ENCODE measurements at regions not wholly inside any gene's neighbourhood (a gene's known extent, or its start where the extent isn't known, plus 50 kb on each side); places are given as distances from the start of the nearest gene placed in this dataset.

DNA sequence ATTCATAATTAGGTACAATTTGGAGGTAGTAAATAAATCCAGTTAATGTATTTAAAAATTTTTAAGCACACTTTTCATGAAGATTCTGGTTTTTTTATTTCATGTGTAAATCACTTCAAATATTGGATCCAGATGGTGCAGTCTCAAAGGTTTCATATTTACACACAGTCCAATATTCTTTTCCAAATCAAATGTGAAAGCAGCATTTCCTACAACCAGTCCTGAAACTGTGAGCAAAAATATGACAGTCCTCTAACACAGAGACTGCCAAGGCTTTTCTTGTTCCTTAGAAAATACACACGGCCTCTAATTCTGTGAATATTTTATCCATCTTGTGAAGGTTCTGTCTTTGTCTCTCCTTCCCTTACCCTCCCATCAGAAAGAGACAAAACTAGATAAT, 645.9 kb downstream of the ARL4A start (continued):
- TF ChIP-seq, protein P1, sequence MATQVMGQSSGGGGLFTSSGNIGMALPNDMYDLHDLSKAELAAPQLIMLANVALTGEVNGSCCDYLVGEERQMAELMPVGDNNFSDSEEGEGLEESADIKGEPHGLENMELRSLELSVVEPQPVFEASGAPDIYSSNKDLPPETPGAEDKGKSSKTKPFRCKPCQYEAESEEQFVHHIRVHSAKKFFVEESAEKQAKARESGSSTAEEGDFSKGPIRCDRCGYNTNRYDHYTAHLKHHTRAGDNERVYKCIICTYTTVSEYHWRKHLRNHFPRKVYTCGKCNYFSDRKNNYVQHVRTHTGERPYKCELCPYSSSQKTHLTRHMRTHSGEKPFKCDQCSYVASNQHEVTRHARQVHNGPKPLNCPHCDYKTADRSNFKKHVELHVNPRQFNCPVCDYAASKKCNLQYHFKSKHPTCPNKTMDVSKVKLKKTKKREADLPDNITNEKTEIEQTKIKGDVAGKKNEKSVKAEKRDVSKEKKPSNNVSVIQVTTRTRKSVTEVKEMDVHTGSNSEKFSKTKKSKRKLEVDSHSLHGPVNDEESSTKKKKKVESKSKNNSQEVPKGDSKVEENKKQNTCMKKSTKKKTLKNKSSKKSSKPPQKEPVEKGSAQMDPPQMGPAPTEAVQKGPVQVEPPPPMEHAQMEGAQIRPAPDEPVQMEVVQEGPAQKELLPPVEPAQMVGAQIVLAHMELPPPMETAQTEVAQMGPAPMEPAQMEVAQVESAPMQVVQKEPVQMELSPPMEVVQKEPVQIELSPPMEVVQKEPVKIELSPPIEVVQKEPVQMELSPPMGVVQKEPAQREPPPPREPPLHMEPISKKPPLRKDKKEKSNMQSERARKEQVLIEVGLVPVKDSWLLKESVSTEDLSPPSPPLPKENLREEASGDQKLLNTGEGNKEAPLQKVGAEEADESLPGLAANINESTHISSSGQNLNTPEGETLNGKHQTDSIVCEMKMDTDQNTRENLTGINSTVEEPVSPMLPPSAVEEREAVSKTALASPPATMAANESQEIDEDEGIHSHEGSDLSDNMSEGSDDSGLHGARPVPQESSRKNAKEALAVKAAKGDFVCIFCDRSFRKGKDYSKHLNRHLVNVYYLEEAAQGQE (IDR thresholded peaks at IDR 0.05; ENCODE audit: low read depth): no peak
- TF ChIP-seq, protein P2, sequence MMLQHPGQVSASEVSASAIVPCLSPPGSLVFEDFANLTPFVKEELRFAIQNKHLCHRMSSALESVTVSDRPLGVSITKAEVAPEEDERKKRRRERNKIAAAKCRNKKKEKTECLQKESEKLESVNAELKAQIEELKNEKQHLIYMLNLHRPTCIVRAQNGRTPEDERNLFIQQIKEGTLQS (IDR thresholded peaks at IDR 0.05): no peak
- TF ChIP-seq SIN3A (IDR thresholded peaks at IDR 0.05; ENCODE audit: low read depth) (no peak), POLR2AphosphoS5 (IDR thresholded peaks at IDR 0.05; ENCODE audit: low read depth, low read length) (no peak)

DNA sequence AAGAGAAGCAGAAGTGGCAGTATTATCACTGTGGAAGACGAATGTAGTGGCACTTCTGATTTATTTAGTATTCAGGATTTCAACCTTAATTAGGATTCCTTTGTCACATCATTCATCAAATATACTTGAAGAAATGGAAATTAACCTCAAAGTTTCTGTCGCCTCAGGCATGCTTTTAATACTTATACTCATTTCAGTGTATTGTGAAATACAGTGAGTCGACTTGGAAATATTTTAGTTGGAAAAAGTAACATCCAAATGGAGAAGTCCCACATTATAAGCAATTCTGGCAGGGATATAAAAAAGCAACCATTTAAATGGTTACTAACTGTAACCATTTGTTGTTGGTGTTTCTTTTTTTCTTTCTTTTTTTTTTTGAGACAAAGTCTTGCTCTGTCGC, 648.8 kb downstream of the ARL4A start:
- Histone ChIP-seq H3K27ac (ENCODE audit: low read depth, low read length) (no peak overlapping the region), H2AFZ (ENCODE audit: low read depth, low read length, poor library complexity, severe bottlenecking) (no peak overlapping the region), H3K36me3 (ENCODE audit: control insufficient read depth in 1 of 2, insufficient read depth in 2 of 2, low read length in 2 of 2) (no peaks in the 10 kb centered on the region), H3K9me2 (ENCODE audit: insufficient read depth) (no peaks in the 10 kb centered on the region), H3K9ac (ENCODE audit: low read length) (no peak overlapping the region), H4K20me1 (ENCODE audit: insufficient read depth) (no peaks in the 10 kb centered on the region), H3K4me1 (ENCODE audit: control insufficient read depth in 1 of 2, insufficient read depth in 2 of 2, low read length in 2 of 2) (no peaks in the 10 kb centered on the region), H3K9me3 (ENCODE audit: control insufficient read depth in 1 of 2, insufficient read depth in 1 of 2, low read depth in 1 of 2, low read length in 2 of 2) (no peaks in the 10 kb centered on the region), H3K27me3 (ENCODE audit: insufficient read depth, low read length) (no peaks in the 10 kb centered on the region), H3K79me2 (ENCODE audit: insufficient read depth, low read length) (no peaks in the 10 kb centered on the region), H3K4me3 (replicated peaks in 1 of 2; ENCODE audit: low read depth in 1 of 2, low read length in 2 of 2) (no peak overlapping the region), H3K4me2 (ENCODE audit: low read length) (no peak overlapping the region)
- TF ChIP-seq JUND (IDR thresholded peaks at IDR 0.05): no peak
- TF ChIP-seq ZNF274 (IDR thresholded peaks at IDR 0.05; ENCODE audit: low read depth, low read length): no peak
- no peak for TF ChIP-seq SIN3A (IDR thresholded peaks at IDR 0.05; ENCODE audit: low read depth)
- no peak for TF ChIP-seq EZH2 (IDR thresholded peaks at IDR 0.05)
- no peak for TF ChIP-seq EGR1 (IDR thresholded peaks at IDR 0.05; ENCODE audit: low read depth)
- TF ChIP-seq, protein P2 (IDR thresholded peaks at IDR 0.05): no peak
- TF ChIP-seq, protein P3, sequence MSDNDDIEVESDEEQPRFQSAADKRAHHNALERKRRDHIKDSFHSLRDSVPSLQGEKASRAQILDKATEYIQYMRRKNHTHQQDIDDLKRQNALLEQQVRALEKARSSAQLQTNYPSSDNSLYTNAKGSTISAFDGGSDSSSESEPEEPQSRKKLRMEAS (IDR thresholded peaks at IDR 0.05): no peak
- TF ChIP-seq, protein P4, sequence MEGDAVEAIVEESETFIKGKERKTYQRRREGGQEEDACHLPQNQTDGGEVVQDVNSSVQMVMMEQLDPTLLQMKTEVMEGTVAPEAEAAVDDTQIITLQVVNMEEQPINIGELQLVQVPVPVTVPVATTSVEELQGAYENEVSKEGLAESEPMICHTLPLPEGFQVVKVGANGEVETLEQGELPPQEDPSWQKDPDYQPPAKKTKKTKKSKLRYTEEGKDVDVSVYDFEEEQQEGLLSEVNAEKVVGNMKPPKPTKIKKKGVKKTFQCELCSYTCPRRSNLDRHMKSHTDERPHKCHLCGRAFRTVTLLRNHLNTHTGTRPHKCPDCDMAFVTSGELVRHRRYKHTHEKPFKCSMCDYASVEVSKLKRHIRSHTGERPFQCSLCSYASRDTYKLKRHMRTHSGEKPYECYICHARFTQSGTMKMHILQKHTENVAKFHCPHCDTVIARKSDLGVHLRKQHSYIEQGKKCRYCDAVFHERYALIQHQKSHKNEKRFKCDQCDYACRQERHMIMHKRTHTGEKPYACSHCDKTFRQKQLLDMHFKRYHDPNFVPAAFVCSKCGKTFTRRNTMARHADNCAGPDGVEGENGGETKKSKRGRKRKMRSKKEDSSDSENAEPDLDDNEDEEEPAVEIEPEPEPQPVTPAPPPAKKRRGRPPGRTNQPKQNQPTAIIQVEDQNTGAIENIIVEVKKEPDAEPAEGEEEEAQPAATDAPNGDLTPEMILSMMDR (IDR thresholded peaks at IDR 0.05 in 2 of 3, conservative IDR thresholded peaks at IDR 0.05 in 1 of 3; ENCODE audit: borderline replicate concordance in 1 of 3, insufficient read depth in 1 of 3, low read depth in 2 of 3, low read length in 2 of 3): no peak
- no peak for TF ChIP-seq TCF7L2 (IDR thresholded peaks at IDR 0.05; ENCODE audit: borderline replicate concordance, extremely low read depth, insufficient read depth, insufficient read length)
- TF ChIP-seq FOSL1 (IDR thresholded peaks at IDR 0.05; ENCODE audit: low read depth): no peak
- no peak for TF ChIP-seq CEBPB (IDR thresholded peaks at IDR 0.05; ENCODE audit: low read depth)
- TF ChIP-seq YY1 (IDR thresholded peaks at IDR 0.05; ENCODE audit: extremely low read depth, insufficient replicate concordance, low read depth, low read length): no peak
- TF ChIP-seq, protein P1 (IDR thresholded peaks at IDR 0.05; ENCODE audit: low read depth): no peak
- ChIA-PET RAD21 (ENCODE audit: low non-redundant PET in 1 of 2, low total read pairs in 2 of 2, uncharacterized antibody in 2 of 2, unreplicated experiment in 2 of 2) (no interaction called here), POLR2A (no interaction called here), CTCF (no interaction called here)
- intact Hi-C loops (cut with micrococcal nuclease): no loop called here
- ATAC-seq: no peak
- DNase-seq (ENCODE audit: low read depth, low spot score): no peak
- no TSS peak for BruUV-seq (replicated peaks)

Measured in HCT116 (cell line).